Left lung (tissue), 4 donors: ENCODE measurements at regions not wholly inside any gene's neighbourhood (a gene's known extent, or its start where the extent isn't known, plus 50 kb on each side); places are given as distances from the start of the nearest gene placed in this dataset.

Source experiments
- ATAC-seq: fragments of 200-7000 bp; cut with Tn5 transposase; one replicate; pipeline ENCODE4 v1.9.1; 2020; ENCODE audit warnings: moderate library complexity
- DNase-seq, 4 donors: peaks; one replicate each; pipeline ENCODE4 v3.0.0-alpha.2; 2013 to 2020
- H3K27ac ChIP-seq, 2 donors: fragments of 200-600 bp; sonication (generic) in 1 of 2; one replicate each; pipeline versions ENCODE4 v1.5.0 to v1.8.0; 2020 to 2021
- H3K27me3 ChIP-seq, 2 donors: fragments of 200-600 bp; sonication (generic) in 1 of 2; one replicate each; pipeline versions ENCODE4 v1.5.0 to v1.8.0; 2020 to 2021
- H3K36me3 ChIP-seq, 2 donors: fragments of 200-600 bp; sonication (generic) in 1 of 2; one replicate each; pipeline versions ENCODE4 v1.5.0 to v1.8.0; 2020 to 2021
- H3K4me1 ChIP-seq, 2 donors: fragments of 200-600 bp; one replicate each; pipeline ENCODE4 v1.8.0; 2021
- H3K4me3 ChIP-seq, 2 donors: fragments of 200-600 bp; sonication (generic) in 1 of 2; one replicate each; pipeline versions ENCODE4 v1.5.0 to v1.8.0; 2020 to 2021; ENCODE audit warnings: mild to moderate bottlenecking in 1 of 2
- H3K9me3 ChIP-seq, 2 donors: fragments of 200-600 bp; sonication (generic) in 1 of 2; one replicate each; pipeline versions ENCODE4 v1.5.0 to v1.8.0; 2020 to 2021
- intact Hi-C, 2 donors: fragments of 100-400 bp; cut with DNase I; formaldehyde crosslinking; loops; one replicate each; pipeline versions ENCODE4 v1.11.2 to v1.14.2; 2022
- TF ChIP-seq, protein P1 (sequence below), 2 donors: fragments of 200-600 bp; sonication (generic) in 1 of 2; IDR thresholded peaks; one replicate each; pipeline versions ENCODE4 v1.5.0 to v1.8.0; 2021; ENCODE audit warnings: antibody characterized with exemption in 2 of 2
- donor health status: DM: no; HTN: yes; CAD: no.
- donor health status: DM: no; HTN: no; CAD: no.

DNA sequence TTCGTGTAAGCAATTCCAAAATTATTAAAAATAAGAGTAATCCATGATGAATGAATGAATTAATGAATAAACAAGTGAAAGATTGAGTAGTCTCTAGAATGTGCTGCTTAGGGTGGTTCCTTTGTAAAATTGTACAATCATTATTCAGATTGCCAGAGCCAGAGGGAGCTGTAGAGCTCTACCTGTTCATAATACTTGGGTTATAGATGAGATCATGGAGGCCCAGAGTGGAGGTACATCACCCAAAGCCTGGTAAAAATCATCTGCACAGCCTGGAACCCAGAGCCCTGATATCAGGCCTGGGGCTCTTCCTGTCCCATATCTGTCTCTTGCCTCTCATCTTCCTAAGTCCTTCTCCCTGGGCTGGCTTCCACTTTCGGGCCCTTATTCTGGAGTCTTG lies 297.2 kb downstream of the RPLP1 start:
- Histone ChIP-seq H3K4me1 (peaks cover 0 to 16% of the 10 kb centered on the region in 2 donors), H3K27ac (no peak overlapping the region), H3K36me3 (no peaks in the 10 kb centered on the region), H3K4me3 (no peak overlapping the region), H3K27me3 (no peaks in the 10 kb centered on the region), H3K9me3 (peaks cover 0 to 10% of the 10 kb centered on the region in 2 donors)
- peak; percentile 52 for ATAC-seq
- DNase-seq = no peak
- TF ChIP-seq, protein P1, sequence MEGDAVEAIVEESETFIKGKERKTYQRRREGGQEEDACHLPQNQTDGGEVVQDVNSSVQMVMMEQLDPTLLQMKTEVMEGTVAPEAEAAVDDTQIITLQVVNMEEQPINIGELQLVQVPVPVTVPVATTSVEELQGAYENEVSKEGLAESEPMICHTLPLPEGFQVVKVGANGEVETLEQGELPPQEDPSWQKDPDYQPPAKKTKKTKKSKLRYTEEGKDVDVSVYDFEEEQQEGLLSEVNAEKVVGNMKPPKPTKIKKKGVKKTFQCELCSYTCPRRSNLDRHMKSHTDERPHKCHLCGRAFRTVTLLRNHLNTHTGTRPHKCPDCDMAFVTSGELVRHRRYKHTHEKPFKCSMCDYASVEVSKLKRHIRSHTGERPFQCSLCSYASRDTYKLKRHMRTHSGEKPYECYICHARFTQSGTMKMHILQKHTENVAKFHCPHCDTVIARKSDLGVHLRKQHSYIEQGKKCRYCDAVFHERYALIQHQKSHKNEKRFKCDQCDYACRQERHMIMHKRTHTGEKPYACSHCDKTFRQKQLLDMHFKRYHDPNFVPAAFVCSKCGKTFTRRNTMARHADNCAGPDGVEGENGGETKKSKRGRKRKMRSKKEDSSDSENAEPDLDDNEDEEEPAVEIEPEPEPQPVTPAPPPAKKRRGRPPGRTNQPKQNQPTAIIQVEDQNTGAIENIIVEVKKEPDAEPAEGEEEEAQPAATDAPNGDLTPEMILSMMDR (IDR thresholded peaks at IDR 0.05) = peak in 1 of 2 donors; percentile 13
- intact Hi-C loops = no loop called here

- H3K27ac ChIP-seq = no peak overlapping the region
- ATAC-seq (no peak), DNase-seq (no peak)
- H3K4me1 ChIP-seq = peaks cover 0 to 21% of the 10 kb centered on the region in 2 donors
- no peaks in the 10 kb centered on the region for H3K36me3 ChIP-seq
- intact Hi-C loops = no loop called here
- TF ChIP-seq, protein P1 (IDR thresholded peaks at IDR 0.05) = no peak
- H3K4me3 ChIP-seq = no peak overlapping the region
- H3K9me3 ChIP-seq = peaks cover 0 to 10% of the 10 kb centered on the region in 2 donors
- H3K27me3 ChIP-seq = no peaks in the 10 kb centered on the region
Measured at GRCh38 chr15:69750253-69750652, 297.6 kb downstream of the RPLP1 start.

DNA sequence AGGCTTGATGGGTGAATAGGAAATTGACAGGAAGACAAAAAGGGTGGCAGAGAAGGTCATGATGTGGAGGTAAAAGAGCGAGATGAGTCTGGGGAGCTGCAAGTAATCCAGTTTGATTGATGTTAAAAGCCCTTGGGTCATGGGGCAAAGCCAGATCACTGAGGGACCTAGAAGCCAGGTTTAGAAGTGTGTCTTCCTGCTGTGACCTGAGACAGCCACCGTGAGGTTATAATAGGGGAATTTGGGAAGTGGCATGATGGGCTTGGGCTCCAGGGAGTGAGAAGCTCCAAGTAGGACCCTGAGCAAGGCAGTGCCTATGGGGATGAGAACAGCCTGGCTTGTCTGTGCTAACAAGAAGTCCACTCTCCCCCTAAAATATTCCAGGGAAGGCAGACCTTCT lies 298.5 kb downstream of the RPLP1 start:
- no peak for ATAC-seq
- TF ChIP-seq, protein P1 (IDR thresholded peaks at IDR 0.05) = no peak
- peaks cover 0 to 10% of the 10 kb centered on the region in 2 donors for H3K9me3 ChIP-seq

DNA sequence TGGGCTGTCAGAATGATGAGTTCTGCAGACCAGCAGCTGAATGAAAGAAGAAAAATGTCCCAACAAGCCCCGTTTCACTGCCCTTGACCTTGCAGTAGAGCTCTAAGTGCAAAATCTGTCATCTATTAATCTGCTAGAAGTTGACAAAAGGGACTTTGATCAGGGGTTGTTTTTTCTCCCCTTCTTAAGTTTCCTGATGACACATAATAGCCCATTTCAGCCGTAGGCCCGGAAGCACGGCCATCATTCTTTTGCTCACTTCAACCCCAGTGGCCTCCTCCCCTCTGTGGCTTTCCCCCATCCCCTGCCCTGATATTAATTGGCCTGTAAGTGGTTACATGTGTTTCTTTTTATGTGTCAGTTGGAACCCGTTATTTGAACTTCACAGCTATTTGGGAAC lies 298.9 kb downstream of the RPLP1 start:
- peak in 1 of 4 donors; percentile 40 for DNase-seq
- TF ChIP-seq, protein P1 (IDR thresholded peaks at IDR 0.05) = no peak
- intact Hi-C loops = no loop called here

More for the DNA sequence above, 298.5 kb downstream of the RPLP1 start:
- no peak for DNase-seq
- H3K27me3 ChIP-seq = no peaks in the 10 kb centered on the region
- H3K36me3 ChIP-seq = no peaks in the 10 kb centered on the region
- intact Hi-C loops = no loop called here
- H3K27ac ChIP-seq = no peak overlapping the region
- peaks cover 0 to 30% of the 10 kb centered on the region in 2 donors for H3K4me1 ChIP-seq
- H3K4me3 ChIP-seq = no peak overlapping the region

DNA sequence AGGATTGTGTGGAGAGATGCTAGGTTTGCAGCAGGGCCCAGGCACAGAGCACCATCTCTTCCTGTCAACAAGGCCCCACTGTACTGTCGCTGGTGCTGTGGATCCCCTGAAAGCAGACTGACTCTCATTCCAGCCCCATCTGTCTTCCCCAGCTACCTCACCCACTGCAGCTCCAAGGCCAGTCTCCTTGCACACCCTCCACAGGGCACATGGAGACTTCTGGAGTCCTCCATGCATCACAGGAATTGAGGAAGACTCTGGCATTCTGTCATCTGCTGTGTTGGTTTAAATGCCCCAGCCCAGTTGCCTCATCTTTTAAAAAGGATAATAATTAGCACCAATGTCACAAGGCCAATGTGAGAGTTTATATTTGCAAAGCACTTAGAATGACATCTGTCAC lies 301.2 kb downstream of the RPLP1 start:
- H3K27me3 ChIP-seq = no peaks in the 10 kb centered on the region
- peaks cover 0 to 10% of the 10 kb centered on the region in 2 donors for H3K9me3 ChIP-seq
- H3K4me3 ChIP-seq = no peak overlapping the region
- no peaks in the 10 kb centered on the region for H3K36me3 ChIP-seq
- H3K27ac ChIP-seq = peak overlapping the region in 1 of 2 donors; percentile 9
- DNase-seq (no peak), ATAC-seq (no peak)
- intact Hi-C loops = no loop called here
- H3K4me1 ChIP-seq = peaks cover 10 to 55% of the 10 kb centered on the region in 2 donors
- TF ChIP-seq, protein P1 (IDR thresholded peaks at IDR 0.05) = no peak

More for the DNA sequence above, 298.9 kb downstream of the RPLP1 start:
- ATAC-seq = peak; percentile 57
- H3K4me3 ChIP-seq = no peak overlapping the region
- peaks cover 0 to 34% of the 10 kb centered on the region in 2 donors for H3K4me1 ChIP-seq
- H3K9me3 ChIP-seq = peaks cover 0 to 10% of the 10 kb centered on the region in 2 donors
- no peaks in the 10 kb centered on the region for H3K27me3 ChIP-seq
- no peaks in the 10 kb centered on the region for H3K36me3 ChIP-seq
- no peak overlapping the region for H3K27ac ChIP-seq
